ENCODE measurements at regions not wholly inside any gene's neighbourhood (a gene's known extent, or its start where the extent isn't known, plus 50 kb on each side); places are given as distances from the start of the nearest gene placed in this dataset.
A peak's percentile ranks its signal among the peaks of the same experiment; 100 is the strongest.
"Not testable (repeated sequence)": the region's sequence is repeated elsewhere in the genome, so short reads cannot be mapped to it uniquely, and the experiment has no call there.

DNA sequence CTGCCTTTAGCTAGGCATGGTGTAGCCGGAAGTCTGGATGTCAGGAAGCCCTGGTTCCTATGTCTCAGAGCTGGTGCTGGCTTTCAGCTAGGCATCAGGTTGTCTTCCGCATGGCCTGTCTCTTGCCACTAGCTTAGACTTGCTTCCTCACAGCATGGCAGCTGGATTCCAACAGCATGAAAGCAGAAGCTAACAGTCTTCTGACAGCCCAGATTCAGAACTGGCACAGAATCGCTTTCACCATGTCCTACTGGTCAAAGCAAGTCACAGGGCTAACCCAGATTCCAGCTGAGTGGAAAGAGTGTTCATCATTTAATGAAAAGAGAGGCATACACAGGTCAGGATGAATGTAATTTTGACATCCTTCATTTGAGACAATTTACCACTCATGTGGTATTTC is 1050.5 kb downstream of the ROBO2 start:
- H3K4me1 ChIP-seq (ENCODE audit: control insufficient read depth, insufficient read depth, low read length): no peaks in the 10 kb centered on the region
- no peaks in the 10 kb centered on the region for H3K36me3 ChIP-seq (ENCODE audit: control insufficient read depth, insufficient read depth, low read length)
- no peaks in the 10 kb centered on the region for H3K27me3 ChIP-seq (ENCODE audit: control insufficient read depth, insufficient read depth, low read length)
- H3K4me3 ChIP-seq (ENCODE audit: low read length): no peak overlapping the region
- 87% methylated on average over 3 of the region's 3 CpGs for WGBS (ENCODE audit: insufficient coverage)
- no peak for DNase-seq
- H3K27ac ChIP-seq (ENCODE audit: low read length): no peak overlapping the region
- no peaks in the 10 kb centered on the region for H3K9me3 ChIP-seq (replicated peaks; ENCODE audit: control insufficient read depth, low read depth, low read length)

- no peaks in the 10 kb centered on the region for H3K36me3 ChIP-seq (ENCODE audit: control insufficient read depth, insufficient read depth, low read length)
- no peak overlapping the region for H3K4me3 ChIP-seq (ENCODE audit: low read length)
- 80% methylated on average over 1 of the region's 2 CpGs for WGBS (ENCODE audit: insufficient coverage)
- H3K27me3 ChIP-seq (ENCODE audit: control insufficient read depth, insufficient read depth, low read length): no peaks in the 10 kb centered on the region
- no peak for DNase-seq
- H3K27ac ChIP-seq (ENCODE audit: low read length): no peak overlapping the region
- no peaks in the 10 kb centered on the region for H3K9me3 ChIP-seq (replicated peaks; ENCODE audit: control insufficient read depth, low read depth, low read length)
- H3K4me1 ChIP-seq (ENCODE audit: control insufficient read depth, insufficient read depth, low read length): no peaks in the 10 kb centered on the region
These were observed 1051.7 kb downstream of the ROBO2 start for GRCh38 chr3:78091478-78092119.

DNA sequence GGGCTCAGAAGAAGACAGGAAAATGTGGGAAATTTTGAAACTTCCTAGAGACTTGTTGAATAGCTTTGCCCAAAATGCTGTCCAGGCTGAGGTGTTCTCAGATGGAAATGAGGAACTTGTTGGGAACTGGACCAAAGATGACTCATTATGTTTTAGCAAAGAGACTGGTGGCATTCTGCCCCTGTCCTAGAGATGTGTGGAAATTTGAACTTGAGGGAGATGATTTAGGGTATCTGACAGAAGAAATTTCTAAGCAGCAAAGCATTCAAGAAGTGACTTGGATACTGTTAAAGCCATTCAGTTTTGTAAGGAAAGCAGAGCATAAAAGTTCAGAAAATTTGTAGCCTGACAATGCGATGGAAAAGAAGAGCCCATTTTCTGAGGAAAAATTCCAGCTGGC is 1052.7 kb downstream of the ROBO2 start:
- peak; percentile 74 for DNase-seq
- 67% methylated on average over 1 of the region's 1 CpG for WGBS (ENCODE audit: insufficient coverage)
- H3K27ac ChIP-seq (ENCODE audit: low read length): not testable (repeated sequence)

DNA sequence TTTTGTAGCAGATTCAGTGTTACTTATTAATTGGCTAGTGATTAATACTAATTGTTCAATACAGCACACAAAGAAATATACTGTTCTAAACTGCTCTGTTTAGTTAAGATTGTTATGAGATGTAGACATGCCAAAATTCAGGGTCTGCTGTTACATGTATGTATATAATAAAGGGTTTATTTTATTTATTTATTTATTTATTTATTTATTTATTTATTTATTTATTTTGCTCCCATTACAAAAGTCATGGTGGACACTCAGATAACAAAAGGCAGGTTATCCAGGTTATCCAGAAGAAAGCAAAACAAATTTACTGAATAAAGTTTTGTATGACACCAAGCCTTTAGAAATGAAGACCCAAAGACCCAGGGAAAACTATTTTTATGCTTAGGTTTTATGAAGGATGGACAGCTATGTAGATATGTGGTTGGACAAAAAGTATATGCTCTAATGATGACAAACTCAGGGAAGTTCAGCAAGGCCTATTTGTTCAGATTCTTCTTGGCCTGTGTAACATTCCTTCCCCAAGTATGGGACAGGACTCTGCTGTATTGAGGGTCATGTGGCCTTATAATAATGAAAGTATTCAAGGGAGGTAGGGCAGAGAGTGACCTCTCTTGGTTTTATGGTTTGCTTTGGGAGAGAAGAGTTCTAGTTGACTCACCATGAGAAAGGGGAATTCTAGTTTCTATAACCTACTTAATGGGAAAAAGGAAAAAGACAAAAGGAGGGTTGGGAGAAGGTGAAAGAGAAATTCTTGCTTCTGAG is 1056.8 kb downstream of the ROBO2 start:
- Histone ChIP-seq H3K27me3 (ENCODE audit: control insufficient read depth, insufficient read depth, low read length) (no peaks in the 10 kb centered on the region), H3K4me1 (ENCODE audit: control insufficient read depth, insufficient read depth, low read length) (no peaks in the 10 kb centered on the region), H3K36me3 (ENCODE audit: control insufficient read depth, insufficient read depth, low read length) (no peaks in the 10 kb centered on the region), H3K9me3 (replicated peaks; ENCODE audit: control insufficient read depth, low read depth, low read length) (no peaks in the 10 kb centered on the region), H3K4me3 (ENCODE audit: low read length) (no peak overlapping the region), H3K27ac (ENCODE audit: low read length) (no peak overlapping the region)
- no peak for DNase-seq

More for the DNA sequence above, 1052.7 kb downstream of the ROBO2 start:
- not testable (repeated sequence) for H3K27me3 ChIP-seq (ENCODE audit: control insufficient read depth, insufficient read depth, low read length); H3K4me1 ChIP-seq (ENCODE audit: control insufficient read depth, insufficient read depth, low read length); H3K4me3 ChIP-seq (ENCODE audit: low read length); H3K9me3 ChIP-seq (replicated peaks; ENCODE audit: control insufficient read depth, low read depth, low read length); H3K36me3 ChIP-seq (ENCODE audit: control insufficient read depth, insufficient read depth, low read length)

GRCh38 chr3:78098367-78098766 is 1058.5 kb downstream of the ROBO2 start:
- WGBS (ENCODE audit: insufficient coverage): no CpG with 5 or more reads among the region's 2 CpGs

GRCh38 chr3:78101384-78101783 is 1061.5 kb downstream of the ROBO2 start:
- no peak overlapping the region for H3K27ac ChIP-seq (ENCODE audit: low read length)
- peak; percentile 91 for DNase-seq
- no peaks in the 10 kb centered on the region for H3K36me3 ChIP-seq (ENCODE audit: control insufficient read depth, insufficient read depth, low read length)
- H3K4me1 ChIP-seq (ENCODE audit: control insufficient read depth, insufficient read depth, low read length): no peaks in the 10 kb centered on the region
- WGBS (ENCODE audit: insufficient coverage): no CpG with 5 or more reads among the region's 3 CpGs
- no peak overlapping the region for H3K4me3 ChIP-seq (ENCODE audit: low read length)
- no peaks in the 10 kb centered on the region for H3K27me3 ChIP-seq (ENCODE audit: control insufficient read depth, insufficient read depth, low read length)
- no peaks in the 10 kb centered on the region for H3K9me3 ChIP-seq (replicated peaks; ENCODE audit: control insufficient read depth, low read depth, low read length)

More at GRCh38 chr3:78098367-78098766, 1058.5 kb downstream of the ROBO2 start:
- Histone ChIP-seq H3K36me3 (ENCODE audit: control insufficient read depth, insufficient read depth, low read length) (no peaks in the 10 kb centered on the region), H3K9me3 (replicated peaks; ENCODE audit: control insufficient read depth, low read depth, low read length) (no peaks in the 10 kb centered on the region), H3K4me1 (ENCODE audit: control insufficient read depth, insufficient read depth, low read length) (no peaks in the 10 kb centered on the region), H3K4me3 (ENCODE audit: low read length) (no peak overlapping the region), H3K27me3 (ENCODE audit: control insufficient read depth, insufficient read depth, low read length) (no peaks in the 10 kb centered on the region), H3K27ac (ENCODE audit: low read length) (no peak overlapping the region)
- no peak for DNase-seq

DNA sequence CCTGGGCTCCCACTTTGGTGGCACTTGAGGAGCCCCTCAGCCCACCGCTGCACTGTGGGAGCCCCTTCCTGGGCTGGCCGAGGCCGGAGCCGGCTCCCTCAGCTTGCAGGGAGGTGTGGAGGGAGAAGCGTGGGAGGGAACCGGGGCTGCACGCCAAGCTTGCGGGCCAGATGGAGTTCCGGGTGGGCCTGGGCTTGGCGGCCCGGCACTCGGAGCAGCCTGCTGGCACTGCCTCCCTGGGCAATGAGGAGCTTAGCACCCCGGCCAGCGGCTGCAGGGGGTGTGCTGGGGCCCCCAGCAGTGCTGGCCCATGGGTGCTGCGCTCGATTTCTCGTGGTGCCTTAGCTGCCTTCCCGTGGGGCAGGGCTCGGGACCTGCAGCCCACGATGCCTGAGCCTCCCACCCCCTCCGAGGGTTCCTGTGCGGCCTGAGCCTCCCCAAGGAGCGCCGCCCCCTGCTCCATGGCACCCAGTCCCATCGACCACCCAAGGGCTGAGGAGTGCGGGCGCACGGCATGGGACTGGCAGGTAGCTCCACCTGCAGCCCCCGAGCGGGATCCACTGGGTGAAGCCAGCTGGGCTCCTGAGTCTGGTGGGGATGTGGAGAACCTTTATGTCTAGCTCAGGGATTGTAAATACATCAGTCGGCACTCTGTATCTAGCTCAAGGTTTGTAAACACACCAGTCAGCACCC is 1068.5 kb downstream of the ROBO2 start:
- not testable (repeated sequence) for H3K36me3 ChIP-seq (ENCODE audit: control insufficient read depth, insufficient read depth, low read length); H3K27ac ChIP-seq (ENCODE audit: low read length); H3K4me1 ChIP-seq (ENCODE audit: control insufficient read depth, insufficient read depth, low read length); H3K4me3 ChIP-seq (ENCODE audit: low read length); H3K9me3 ChIP-seq (replicated peaks; ENCODE audit: control insufficient read depth, low read depth, low read length); H3K27me3 ChIP-seq (ENCODE audit: control insufficient read depth, insufficient read depth, low read length); DNase-seq
- 94% methylated on average over 19 of the region's 31 CpGs for WGBS (ENCODE audit: insufficient coverage)

- no peak overlapping the region for H3K4me3 ChIP-seq (ENCODE audit: low read length)
- DNase-seq: peak; percentile 25
- H3K4me1 ChIP-seq (ENCODE audit: control insufficient read depth, insufficient read depth, low read length): no peaks in the 10 kb centered on the region
- H3K9me3 ChIP-seq (replicated peaks; ENCODE audit: control insufficient read depth, low read depth, low read length): no peaks in the 10 kb centered on the region
- no peaks in the 10 kb centered on the region for H3K27me3 ChIP-seq (ENCODE audit: control insufficient read depth, insufficient read depth, low read length)
- H3K27ac ChIP-seq (ENCODE audit: low read length): no peak overlapping the region
- no peaks in the 10 kb centered on the region for H3K36me3 ChIP-seq (ENCODE audit: control insufficient read depth, insufficient read depth, low read length)
- WGBS (ENCODE audit: insufficient coverage): 60% methylated on average over 4 of the region's 5 CpGs
These were observed 1072.6 kb downstream of the ROBO2 start for GRCh38 chr3:78112291-78113010.

DNA sequence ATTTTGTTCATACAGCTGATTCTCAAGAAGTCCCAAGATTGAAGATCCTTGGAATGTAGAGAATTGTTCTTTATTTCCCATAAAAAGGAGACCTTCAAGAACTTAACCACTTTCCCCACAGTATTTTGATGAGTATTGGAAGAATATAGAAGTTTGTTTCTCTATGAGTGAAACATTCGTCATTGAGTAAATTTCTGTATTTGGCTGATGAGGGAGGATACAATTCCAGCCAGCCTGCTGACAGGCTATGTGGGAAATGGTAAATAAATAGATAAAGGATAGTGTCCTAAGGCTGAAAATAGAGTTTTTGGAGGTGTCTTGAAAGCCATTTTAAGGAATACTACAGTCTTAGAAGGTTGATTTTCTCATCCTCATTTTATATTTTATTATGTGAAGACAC is 1076.1 kb downstream of the ROBO2 start:
- WGBS (ENCODE audit: insufficient coverage): 20% methylated on average over 1 of the region's 1 CpG
- no peak for DNase-seq
- Histone ChIP-seq H3K27me3 (ENCODE audit: control insufficient read depth, insufficient read depth, low read length) (no peaks in the 10 kb centered on the region), H3K4me3 (ENCODE audit: low read length) (no peak overlapping the region), H3K27ac (ENCODE audit: low read length) (no peak overlapping the region), H3K4me1 (ENCODE audit: control insufficient read depth, insufficient read depth, low read length) (no peaks in the 10 kb centered on the region), H3K36me3 (ENCODE audit: control insufficient read depth, insufficient read depth, low read length) (no peaks in the 10 kb centered on the region), H3K9me3 (replicated peaks; ENCODE audit: control insufficient read depth, low read depth, low read length) (no peaks in the 10 kb centered on the region)

DNA sequence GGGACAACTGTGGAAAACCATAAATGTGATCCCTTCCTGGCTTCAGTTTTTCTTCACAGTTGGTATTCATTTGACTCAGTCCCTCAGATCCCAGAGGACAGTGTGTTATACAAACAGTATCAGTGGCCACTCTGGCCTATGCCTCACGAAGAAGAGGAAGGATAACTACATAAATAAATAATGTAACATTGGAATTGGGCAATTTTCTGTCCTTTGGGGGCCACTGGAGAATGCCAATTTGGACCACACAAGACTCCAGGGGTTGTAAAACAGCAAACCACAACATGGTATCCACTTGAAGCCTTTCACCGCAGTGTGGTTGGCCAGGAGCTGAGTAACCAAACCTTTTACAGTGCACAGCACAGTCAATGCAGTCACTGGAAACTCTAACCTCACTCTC is 1077.0 kb downstream of the ROBO2 start:
- DNase-seq: no peak
- Histone ChIP-seq H3K9me3 (replicated peaks; ENCODE audit: control insufficient read depth, low read depth, low read length) (no peaks in the 10 kb centered on the region), H3K4me1 (ENCODE audit: control insufficient read depth, insufficient read depth, low read length) (no peaks in the 10 kb centered on the region), H3K4me3 (ENCODE audit: low read length) (no peak overlapping the region), H3K36me3 (ENCODE audit: control insufficient read depth, insufficient read depth, low read length) (no peaks in the 10 kb centered on the region), H3K27me3 (ENCODE audit: control insufficient read depth, insufficient read depth, low read length) (no peaks in the 10 kb centered on the region), H3K27ac (ENCODE audit: low read length) (no peak overlapping the region)
- no CpG with 5 or more reads among the region's 2 CpGs for WGBS (ENCODE audit: insufficient coverage)

All from muscle of leg (tissue), 3 donors.